ENCODE measurements at regions not wholly inside any gene's neighbourhood (a gene's known extent, or its start where the extent isn't known, plus 50 kb on each side); places are given as distances from the start of the nearest gene placed in this dataset. TPM values are rescaled to one million over a fixed set of nuclear protein-coding genes. Genes with fewer than 3 reads are reported as not detected.

GRCh38 chr18:33802955-33803354 is 224.9 kb downstream of the ASXL3 start:
- Histone ChIP-seq H3K4me3 (ENCODE audit: low read depth in 1 of 3, low read length in 3 of 3) (no peak overlapping the region), H3K27me3 (ENCODE audit: control insufficient read depth in 4 of 4, insufficient read depth in 4 of 4, low read length in 3 of 4) (no peaks in the 10 kb centered on the region), H3K36me3 (ENCODE audit: control insufficient read depth in 4 of 4, insufficient read depth in 3 of 4, low read depth in 1 of 4, low read length in 3 of 4) (no peaks in the 10 kb centered on the region), H3K9me3 (ENCODE audit: control insufficient read depth in 4 of 4, low read length in 3 of 4) (no peaks in the 10 kb centered on the region), H3K9ac (ENCODE audit: low read depth in 1 of 2, low read length in 2 of 2) (no peak overlapping the region), H3K4me1 (ENCODE audit: control insufficient read depth in 4 of 4, insufficient read depth in 4 of 4, low read length in 3 of 4) (peaks cover 4 to 23% (median 17%) of the 10 kb centered on the region in 4 donors), H3K27ac (ENCODE audit: low read depth in 1 of 2, low read length in 2 of 2) (no peak overlapping the region)
- no peak for DNase-seq (ENCODE audit: low spot score)
- TF ChIP-seq SP1 (IDR thresholded peaks at IDR 0.05) (peak; percentile 72), FOXA2 (IDR thresholded peaks at IDR 0.05) (peak; percentile 95), HNF4A (conservative IDR thresholded peaks at IDR 0.05) (peak; percentile 36 to 63), NR2F2 (IDR thresholded peaks at IDR 0.05) (no peak), TAF1 (conservative IDR thresholded peaks at IDR 0.05) (no peak), FOXA1 (IDR thresholded peaks at IDR 0.05) (peak; percentile 88), JUND (IDR thresholded peaks at IDR 0.05) (peak in 1 of 2 donors; percentile 36), RAD21 (IDR thresholded peaks at IDR 0.05) (peak in 1 of 2 donors; percentile 46), RXRA (IDR thresholded peaks at IDR 0.05) (peak; percentile 51 to 64)
- TF ChIP-seq, protein P1, sequence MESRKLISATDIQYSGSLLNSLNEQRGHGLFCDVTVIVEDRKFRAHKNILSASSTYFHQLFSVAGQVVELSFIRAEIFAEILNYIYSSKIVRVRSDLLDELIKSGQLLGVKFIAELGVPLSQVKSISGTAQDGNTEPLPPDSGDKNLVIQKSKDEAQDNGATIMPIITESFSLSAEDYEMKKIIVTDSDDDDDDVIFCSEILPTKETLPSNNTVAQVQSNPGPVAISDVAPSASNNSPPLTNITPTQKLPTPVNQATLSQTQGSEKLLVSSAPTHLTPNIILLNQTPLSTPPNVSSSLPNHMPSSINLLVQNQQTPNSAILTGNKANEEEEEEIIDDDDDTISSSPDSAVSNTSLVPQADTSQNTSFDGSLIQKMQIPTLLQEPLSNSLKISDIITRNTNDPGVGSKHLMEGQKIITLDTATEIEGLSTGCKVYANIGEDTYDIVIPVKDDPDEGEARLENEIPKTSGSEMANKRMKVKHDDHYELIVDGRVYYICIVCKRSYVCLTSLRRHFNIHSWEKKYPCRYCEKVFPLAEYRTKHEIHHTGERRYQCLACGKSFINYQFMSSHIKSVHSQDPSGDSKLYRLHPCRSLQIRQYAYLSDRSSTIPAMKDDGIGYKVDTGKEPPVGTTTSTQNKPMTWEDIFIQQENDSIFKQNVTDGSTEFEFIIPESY (IDR thresholded peaks at IDR 0.05), result peak; percentile 34
- TF ChIP-seq, protein P2, sequence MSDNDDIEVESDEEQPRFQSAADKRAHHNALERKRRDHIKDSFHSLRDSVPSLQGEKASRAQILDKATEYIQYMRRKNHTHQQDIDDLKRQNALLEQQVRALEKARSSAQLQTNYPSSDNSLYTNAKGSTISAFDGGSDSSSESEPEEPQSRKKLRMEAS (IDR thresholded peaks at IDR 0.05), result peak; percentile 40
- TF ChIP-seq, protein P3, sequence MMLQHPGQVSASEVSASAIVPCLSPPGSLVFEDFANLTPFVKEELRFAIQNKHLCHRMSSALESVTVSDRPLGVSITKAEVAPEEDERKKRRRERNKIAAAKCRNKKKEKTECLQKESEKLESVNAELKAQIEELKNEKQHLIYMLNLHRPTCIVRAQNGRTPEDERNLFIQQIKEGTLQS (IDR thresholded peaks at IDR 0.05), result no peak
- 20% methylated on average over 2 of the region's 2 CpGs for WGBS

Small RNA genes in the stretch of these regions (small RNA-seq; reads per million reads assigned to genes)
- not detected for gene RF00019
